K562 (cell line): ENCODE measurements at regions not wholly inside any gene's neighbourhood (a gene's known extent, or its start where the extent isn't known, plus 50 kb on each side); places are given as distances from the start of the nearest gene placed in this dataset.

Experiments
- ATAC-seq: fragments of 200-7000 bp; cut with Tn5 transposase; 3 replicates; pipeline ENCODE4 v1.9.1; 2020; ENCODE audit warnings: moderate library complexity
- BruUV-seq: library from RNA; stranded (reverse); fragments of 400-500 nt; replicated peaks from 2 replicates; lab custom pipeline; 2021; lab: Mats Ljungman, UMichigan
- CTCF ChIA-PET: fragments of 300-600 bp; formaldehyde crosslinking; extraction: SDS; loops from one replicate; lab custom pipeline; 2021; ENCODE audit warnings: low intra/inter-chr PET ratio; lab: Yijun Ruan, JAX
- POLR2A ChIA-PET: fragments of 300-600, 350-650 bp; sonication (Branson Sonifier 250); formaldehyde crosslinking; extraction: SDS; loops from one replicate; lab custom pipeline; 2021; ENCODE audit warnings: antibody characterized with exemption, inconsistent platforms; lab: Yijun Ruan, JAX
- DNase-seq, 4 experiments: peaks; one replicate each; pipeline versions ENCODE4 v3.0.0 to v3.0.0-alpha.2; 2011 to 2018; ENCODE audit warnings: low spot score in 3 of 4, mixed read lengths in 3 of 4; ENCODE audit errors: extremely low read depth in 1 of 4
- FAIRE-seq: peaks from 2 replicates; lab custom pipeline; 2011; peaks lifted over from hg19 to GRCh38; lab: Jason Lieb, UNC
- H2AFZ ChIP-seq: 2 replicates; pipeline ENCODE4 v1.6.0; 2011; ENCODE audit warnings: low read depth, low read length, control low read depth, inconsistent platforms
- H3K27ac ChIP-seq: fragments of 200-600 bp; 3 replicates; pipeline ENCODE4 v1.8.0; 2011; ENCODE audit warnings: low read depth, mild to moderate bottlenecking, control low read depth, inconsistent platforms, low read length, moderate library complexity, mixed read lengths; ENCODE audit errors: extremely low read depth
- H3K27me3 ChIP-seq, 2 experiments: fragments of 300-600 bp in 1 of 2; 2 replicates in 1 of 2; 3 replicates in 1 of 2; pipeline versions ENCODE4 v1.6.0 to v1.8.0; 2011; ENCODE audit warnings: inconsistent platforms in 2 of 2, low read length in 2 of 2, mild to moderate bottlenecking in 1 of 2, mixed read lengths in 1 of 2, moderate library complexity in 1 of 2; ENCODE audit not compliant: control insufficient read depth in 2 of 2, insufficient read depth in 2 of 2
- H3K36me3 ChIP-seq: fragments of 300-600 bp; 3 replicates; pipeline ENCODE4 v1.8.0; 2011; ENCODE audit warnings: mild to moderate bottlenecking, low read length, inconsistent platforms; ENCODE audit not compliant: control insufficient read depth, insufficient read depth
- H3K4me1 ChIP-seq, 2 experiments: fragments of 200-600 bp in 1 of 2; replicated peaks in 1 of 2; 2 replicates in 1 of 2; 3 replicates in 1 of 2; pipeline versions ENCODE4 v1.5.1 to v1.8.0; 2011; ENCODE audit warnings: inconsistent platforms in 2 of 2, low read length in 2 of 2, mild to moderate bottlenecking in 1 of 2, mixed read lengths in 1 of 2, moderate library complexity in 1 of 2; ENCODE audit not compliant: control insufficient read depth in 2 of 2, insufficient read depth in 2 of 2
- H3K4me2 ChIP-seq: 2 replicates; pipeline ENCODE4 v1.6.1; 2011; ENCODE audit warnings: low read length, control low read depth, inconsistent platforms, mixed read lengths; ENCODE audit not compliant: insufficient read depth
- H3K4me3 ChIP-seq: fragments of 200-600 bp; sonication (generic), shearing (Covaris generic); 2 replicates; pipeline ENCODE4 v1.5.1; 2016; ENCODE audit warnings: control low read depth, inconsistent platforms
- H3K79me2 ChIP-seq: fragments of 200-600 bp; 3 replicates; pipeline ENCODE4 v1.8.0; 2011; ENCODE audit warnings: low read length, inconsistent platforms; ENCODE audit not compliant: control insufficient read depth, insufficient read depth
- H3K9ac ChIP-seq, 2 experiments: 2 replicates each; pipeline versions ENCODE4 v1.6.0 to v1.6.1; 2011; ENCODE audit warnings: low read depth in 2 of 2, low read length in 2 of 2, control low read depth in 1 of 2, inconsistent platforms in 1 of 2, mild to moderate bottlenecking in 1 of 2, mixed read lengths in 1 of 2; ENCODE audit not compliant: insufficient read depth in 1 of 2
- H3K9me1 ChIP-seq: one replicate; pipeline ENCODE4 v1.6.0; 2011; ENCODE audit warnings: inconsistent platforms, mild to moderate bottlenecking, low read length, moderate library complexity; ENCODE audit not compliant: control insufficient read depth, insufficient read depth
- H3K9me3 ChIP-seq: replicated peaks from 2 replicates; pipeline ENCODE4 v1.5.1; 2011; ENCODE audit warnings: low read depth, low read length, inconsistent platforms; ENCODE audit not compliant: control insufficient read depth, insufficient read depth
- H4K20me1 ChIP-seq: replicated peaks from 2 replicates; pipeline ENCODE4 v1.6.1; 2011; ENCODE audit warnings: low read length, inconsistent platforms, mixed read lengths; ENCODE audit not compliant: control insufficient read depth, insufficient read depth
- CLOCK ChIP-seq: fragments of 250-450 bp; sonication (Bioruptor Pico); IDR thresholded peaks from 2 replicates; pipeline ENCODE4 v1.4.0; 2020; ENCODE audit warnings: mild to moderate bottlenecking, moderate library complexity, borderline replicate concordance
- CSDE1 ChIP-seq, 2 experiments: fragments of 450-650 bp; IDR thresholded peaks; 2 replicates each; pipeline ENCODE4 v1.6.1; 2016; ENCODE audit warnings: mild to moderate bottlenecking in 1 of 2
- ESRRA ChIP-seq: fragments of 450-650 bp; IDR thresholded peaks from 2 replicates; pipeline ENCODE4 v1.6.1; 2014; ENCODE audit warnings: low read depth, mild to moderate bottlenecking, moderate library complexity, borderline replicate concordance
- EZH2 ChIP-seq: IDR thresholded peaks from 2 replicates; pipeline ENCODE4 v1.6.1; 2012; ENCODE audit warnings: low read depth, mild to moderate bottlenecking, inconsistent platforms, low read length, borderline replicate concordance
- MED1 ChIP-seq: sonication (generic); formaldehyde crosslinking; IDR thresholded peaks from 2 replicates; pipeline ENCODE4 v1.8.1; 2023; ENCODE audit warnings: missing genetic modification reagents, borderline replicate concordance
- MITF ChIP-seq: IDR thresholded peaks from 2 replicates; pipeline ENCODE4 v1.6.1; 2014; ENCODE audit warnings: antibody characterized with exemption
- MTA3 ChIP-seq: fragments of 450-650 bp; formaldehyde crosslinking; IDR thresholded peaks from 2 replicates; pipeline ENCODE4 v1.6.1; 2017; ENCODE audit warnings: mild to moderate bottlenecking, borderline replicate concordance
- POLR2H ChIP-seq: IDR thresholded peaks from 2 replicates; pipeline ENCODE4 v1.6.1; 2016; ENCODE audit warnings: missing genetic modification characterization, low read depth, mild to moderate bottlenecking, control low read depth, missing compliant biosample characterization, moderate library complexity
- POLR3A ChIP-seq: IDR thresholded peaks from 2 replicates; pipeline ENCODE4 v1.6.1; 2011; ENCODE audit warnings: borderline replicate concordance, mild to moderate bottlenecking, moderate library complexity; ENCODE audit not compliant: insufficient read length, insufficient read depth; ENCODE audit errors: extremely low read depth
- SMARCE1 ChIP-seq: fragments of 450-650 bp; IDR thresholded peaks from 2 replicates; pipeline ENCODE4 v1.7.1; 2016; ENCODE audit warnings: mild to moderate bottlenecking
- ZBED1 ChIP-seq: IDR thresholded peaks from 2 replicates; pipeline ENCODE4 v1.6.1; 2014
- ZNF398 ChIP-seq: fragments of 250-450 bp; sonication (Bioruptor Pico); IDR thresholded peaks from 2 replicates; pipeline ENCODE4 v1.8.0; 2021; ENCODE audit warnings: moderate library complexity, mild to moderate bottlenecking, inconsistent platforms
- WGBS: fragments of 100-300 bp; shearing (Covaris generic); methylation state at CpG from one replicate; pipeline ENCODE4 v1.1.6; 2016; ENCODE audit warnings: low coverage, mixed read lengths; ENCODE audit not compliant: insufficient coverage; ENCODE audit errors: missing lambda C conversion rate; 5-methylcytosine and 5-hydroxymethylcytosine counted together
- in situ Hi-C: fragments of 300-500 bp; cut with MboI; formaldehyde crosslinking; loops from 4 replicates; pipeline ENCODE4 v1.15.0; 2018; ENCODE audit warnings: inconsistent platforms, mixed read lengths
- intact Hi-C: fragments of 100-400 bp; cut with micrococcal nuclease; formaldehyde crosslinking; loops from 2 replicates; pipeline ENCODE4 v1.14.2; 2022

- TF ChIP-seq MITF (no peak), MTA3 (no peak)
These were observed 240.3 kb downstream of the TPBG start (continued) for GRCh38 chr6:82603871-82604270.

GRCh38 chr6:82607998-82608725, 244.5 kb downstream of the TPBG start:
- no peak for ATAC-seq
- ChIA-PET CTCF (no interaction called here), POLR2A (no interaction called here)
- DNase-seq = no peak
- Histone ChIP-seq H3K4me3 (no peak overlapping the region), H3K4me2 (no peak overlapping the region), H4K20me1 (no peaks in the 10 kb centered on the region), H3K9me1 (no peaks in the 10 kb centered on the region), H3K4me1 (no peaks in the 10 kb centered on the region), H3K27me3 (no peaks in the 10 kb centered on the region), H3K79me2 (no peaks in the 10 kb centered on the region), H3K9ac (no peak overlapping the region), H3K36me3 (no peaks in the 10 kb centered on the region), H2AFZ (no peak overlapping the region), H3K9me3 (no peaks in the 10 kb centered on the region), H3K27ac (no peak overlapping the region)
- no TSS peak for BruUV-seq
- WGBS = 0% methylated on average over 1 of the region's 1 CpG
- in situ Hi-C loops = no loop called here
- no peak for FAIRE-seq
- intact Hi-C loops = loop anchor here (10.0 kb wide), 1 partner anchor 447 kb away; no protein-coding TSS in a partner anchor
- TF ChIP-seq ESRRA = no peak
- TF ChIP-seq ZNF398 (CRISPR knock-in tag) = no peak
- TF ChIP-seq CLOCK (CRISPR knock-in tag) = no peak
- no peak for TF ChIP-seq POLR3A
- TF ChIP-seq SMARCE1 = no peak
- no peak for TF ChIP-seq CSDE1 (IDR thresholded peaks at IDR 0.05)
- no peak for TF ChIP-seq MED1
- TF ChIP-seq ZBED1 = no peak
- TF ChIP-seq POLR2H (tag) = no peak
- TF ChIP-seq EZH2 = no peak
